Activated CD8-positive, alpha-beta T cell treated with anti-CD3 and anti-CD28 coated beads, Interleukin-2, amount 10 ng/mL, durations not matched to agents 7 days and 5 days (primary cell): ENCODE measurements at regions not wholly inside any gene's neighbourhood (a gene's known extent, or its start where the extent isn't known, plus 50 kb on each side); places are given as distances from the start of the nearest gene placed in this dataset.
"Not testable (repeated sequence)": the region's sequence is repeated elsewhere in the genome, so short reads cannot be mapped to it uniquely, and the experiment has no call there.

Experiments used
- ATAC-seq: fragments of 150-1000 bp; cut with Tn5 transposase; one replicate; pipeline ENCODE4 v1.10.0; 2021; ENCODE audit warnings: moderate library complexity
- CTCF ChIA-PET: fragments of 350-600 bp; sonication (Branson Sonifier 250); formaldehyde crosslinking; loops from one replicate; lab custom pipeline; 2021; ENCODE audit warnings: antibody characterized with exemption; lab: Charles Lee
- POLR2A ChIA-PET: fragments of 350-600 bp; sonication (Branson Sonifier 250); formaldehyde crosslinking; loops from one replicate; lab custom pipeline; 2021; ENCODE audit warnings: antibody characterized with exemption; lab: Charles Lee
- DNase-seq: peaks from one replicate; pipeline ENCODE4 v3.0.0-alpha.2; 2020
- H3K27ac Mint-ChIP-seq: one replicate; pipeline ENCODE4 v1.8.0; 2021; ENCODE audit warnings: mild to moderate bottlenecking, mixed read lengths
- H3K27me3 Mint-ChIP-seq: one replicate; pipeline ENCODE4 v1.8.0; 2021; ENCODE audit warnings: low read depth, mixed read lengths
- H3K36me3 Mint-ChIP-seq: one replicate; pipeline ENCODE4 v1.8.0; 2021; ENCODE audit warnings: low read depth, mixed read lengths
- H3K4me1 Mint-ChIP-seq: one replicate; pipeline ENCODE4 v1.8.0; 2021; ENCODE audit warnings: low read depth, mixed read lengths
- H3K4me3 Mint-ChIP-seq: one replicate; pipeline ENCODE4 v1.8.0; 2021; ENCODE audit warnings: mild to moderate bottlenecking, mixed read lengths
- H3K9me3 Mint-ChIP-seq: one replicate; pipeline ENCODE4 v1.8.0; 2022; ENCODE audit warnings: mixed read lengths; ENCODE audit not compliant: insufficient read depth

GRCh38 chr12:74776378-74776777 lies 238.7 kb downstream of the ATXN7L3B start:
- CTCF ChIA-PET = no interaction called here
- no peaks in the 10 kb centered on the region for H3K27me3 Mint-ChIP-seq
- no peak overlapping the region for H3K4me3 Mint-ChIP-seq
- no peaks in the 10 kb centered on the region for H3K36me3 Mint-ChIP-seq
- ATAC-seq (no peak), DNase-seq (no peak)
- POLR2A ChIA-PET = no interaction called here
- H3K4me1 Mint-ChIP-seq = no peaks in the 10 kb centered on the region
- H3K9me3 Mint-ChIP-seq = no peaks in the 10 kb centered on the region
- H3K27ac Mint-ChIP-seq = no peak overlapping the region

- ChIA-PET POLR2A (no interaction called here), CTCF (no interaction called here)
- H3K4me3 Mint-ChIP-seq = no peak overlapping the region
- H3K36me3 Mint-ChIP-seq = no peaks in the 10 kb centered on the region
- H3K9me3 Mint-ChIP-seq = no peaks in the 10 kb centered on the region
- no peaks in the 10 kb centered on the region for H3K27me3 Mint-ChIP-seq
- ATAC-seq = no peak
- no peak overlapping the region for H3K27ac Mint-ChIP-seq
- no peak for DNase-seq
- no peaks in the 10 kb centered on the region for H3K4me1 Mint-ChIP-seq
These were observed 242.7 kb downstream of the ATXN7L3B start for GRCh38 chr12:74780182-74780849.

- DNase-seq, H3K27me3 Mint-ChIP-seq, H3K27ac Mint-ChIP-seq, H3K9me3 Mint-ChIP-seq, H3K4me3 Mint-ChIP-seq, H3K36me3 Mint-ChIP-seq, CTCF ChIA-PET, H3K4me1 Mint-ChIP-seq, POLR2A ChIA-PET, ATAC-seq: not testable (repeated sequence)
These were observed 243.2 kb downstream of the ATXN7L3B start for GRCh38 chr12:74780850-74781241.

- Mint-ChIP-seq H3K9me3 (no peaks in the 10 kb centered on the region), H3K27ac (no peak overlapping the region), H3K4me3 (no peak overlapping the region), H3K27me3 (no peaks in the 10 kb centered on the region), H3K4me1 (no peaks in the 10 kb centered on the region), H3K36me3 (no peaks in the 10 kb centered on the region)
- CTCF ChIA-PET = no interaction called here
- DNase-seq (no peak), ATAC-seq (no peak)
- POLR2A ChIA-PET = no interaction called here
These were observed 244.4 kb downstream of the ATXN7L3B start for GRCh38 chr12:74781991-74782485.

- no peak overlapping the region for H3K27ac Mint-ChIP-seq
- ChIA-PET CTCF (no interaction called here), POLR2A (no interaction called here)
- H3K36me3 Mint-ChIP-seq = no peaks in the 10 kb centered on the region
- no peaks in the 10 kb centered on the region for H3K9me3 Mint-ChIP-seq
- H3K4me3 Mint-ChIP-seq = no peak overlapping the region
- H3K4me1 Mint-ChIP-seq = no peaks in the 10 kb centered on the region
- no peaks in the 10 kb centered on the region for H3K27me3 Mint-ChIP-seq
- ATAC-seq = no peak
- DNase-seq = no peak
These were observed 253.3 kb downstream of the ATXN7L3B start for GRCh38 chr12:74790931-74791330.

- H3K9me3 Mint-ChIP-seq = no peaks in the 10 kb centered on the region
- H3K4me1 Mint-ChIP-seq = no peaks in the 10 kb centered on the region
- DNase-seq = no peak
- H3K4me3 Mint-ChIP-seq = no peak overlapping the region
- ATAC-seq = no peak
- no peaks in the 10 kb centered on the region for H3K36me3 Mint-ChIP-seq
- H3K27ac Mint-ChIP-seq = no peak overlapping the region
- H3K27me3 Mint-ChIP-seq = no peaks in the 10 kb centered on the region
- ChIA-PET POLR2A (no interaction called here), CTCF (no interaction called here)
These were observed 253.7 kb downstream of the ATXN7L3B start for GRCh38 chr12:74791365-74791764.

GRCh38 chr12:74794522-74794921 lies 256.9 kb downstream of the ATXN7L3B start:
- H3K4me3 Mint-ChIP-seq = no peak overlapping the region
- ATAC-seq (no peak), DNase-seq (no peak)
- no peaks in the 10 kb centered on the region for H3K27me3 Mint-ChIP-seq
- H3K9me3 Mint-ChIP-seq = no peaks in the 10 kb centered on the region
- no peaks in the 10 kb centered on the region for H3K36me3 Mint-ChIP-seq
- H3K4me1 Mint-ChIP-seq = no peaks in the 10 kb centered on the region
- POLR2A ChIA-PET = no interaction called here
- CTCF ChIA-PET = interaction anchor here (2.1 kb wide), 1 partner anchor 9 kb away, joined by 6 read pairs; no protein-coding TSS in a partner anchor
- no peak overlapping the region for H3K27ac Mint-ChIP-seq

- H3K36me3 Mint-ChIP-seq = no peaks in the 10 kb centered on the region
- no peaks in the 10 kb centered on the region for H3K4me1 Mint-ChIP-seq
- no peaks in the 10 kb centered on the region for H3K27me3 Mint-ChIP-seq
- ATAC-seq (no peak), DNase-seq (no peak)
- no peak overlapping the region for H3K4me3 Mint-ChIP-seq
- no peak overlapping the region for H3K27ac Mint-ChIP-seq
- CTCF ChIA-PET = no interaction called here
- POLR2A ChIA-PET = no interaction called here
- no peaks in the 10 kb centered on the region for H3K9me3 Mint-ChIP-seq
These were observed 264.0 kb downstream of the ATXN7L3B start for GRCh38 chr12:74801625-74802024.

- POLR2A ChIA-PET = no interaction called here
- H3K4me3 Mint-ChIP-seq = no peak overlapping the region
- no peak for DNase-seq
- ATAC-seq = no peak
- H3K9me3 Mint-ChIP-seq = no peaks in the 10 kb centered on the region
- H3K27me3 Mint-ChIP-seq = no peaks in the 10 kb centered on the region
- H3K36me3 Mint-ChIP-seq = no peaks in the 10 kb centered on the region
- no peak overlapping the region for H3K27ac Mint-ChIP-seq
- CTCF ChIA-PET = no interaction called here
- no peaks in the 10 kb centered on the region for H3K4me1 Mint-ChIP-seq
These were observed 279.0 kb downstream of the ATXN7L3B start for GRCh38 chr12:74816398-74817175.

GRCh38 chr12:74817499-74817898 lies 279.9 kb downstream of the ATXN7L3B start:
- POLR2A ChIA-PET = no interaction called here
- Mint-ChIP-seq H3K4me1 (no peaks in the 10 kb centered on the region), H3K27ac (no peak overlapping the region), H3K27me3 (no peaks in the 10 kb centered on the region), H3K9me3 (no peaks in the 10 kb centered on the region), H3K36me3 (no peaks in the 10 kb centered on the region), H3K4me3 (no peak overlapping the region)
- ATAC-seq = no peak
- CTCF ChIA-PET = no interaction called here
- no peak for DNase-seq

GRCh38 chr12:74818412-74818811 lies 280.8 kb downstream of the ATXN7L3B start:
- ChIA-PET CTCF (no interaction called here), POLR2A (no interaction called here)
- Mint-ChIP-seq H3K36me3 (no peaks in the 10 kb centered on the region), H3K9me3 (no peaks in the 10 kb centered on the region), H3K27ac (no peak overlapping the region), H3K27me3 (no peaks in the 10 kb centered on the region), H3K4me1 (no peaks in the 10 kb centered on the region), H3K4me3 (no peak overlapping the region)
- no peak for DNase-seq
- no peak for ATAC-seq

GRCh38 chr12:74820324-74820723 lies 282.7 kb downstream of the ATXN7L3B start:
- H3K9me3 Mint-ChIP-seq = no peaks in the 10 kb centered on the region
- H3K27me3 Mint-ChIP-seq = no peaks in the 10 kb centered on the region
- ChIA-PET CTCF (no interaction called here), POLR2A (no interaction called here)
- no peak overlapping the region for H3K4me3 Mint-ChIP-seq
- H3K36me3 Mint-ChIP-seq = no peaks in the 10 kb centered on the region
- no peak for DNase-seq
- no peak overlapping the region for H3K27ac Mint-ChIP-seq
- no peak for ATAC-seq
- peaks cover 4% of the 10 kb centered on the region for H3K4me1 Mint-ChIP-seq
